HepG2 (cell line): ENCODE measurements at regions not wholly inside any gene's neighbourhood (a gene's known extent, or its start where the extent isn't known, plus 50 kb on each side); places are given as distances from the start of the nearest gene placed in this dataset.

Source experiments
- ARNT2 ChIP-seq: sonication (generic); formaldehyde crosslinking; IDR thresholded peaks from 2 replicates; pipeline ENCODE4 v1.8.0; 2022; ENCODE audit warnings: mild to moderate bottlenecking, low read depth, missing genetic modification reagents, moderate library complexity
- ATF7-NPFF ChIP-seq: sonication (generic); formaldehyde crosslinking; IDR thresholded peaks from 2 replicates; pipeline ENCODE4 v1.8.1; 2023; ENCODE audit warnings: mild to moderate bottlenecking, low read depth, missing genetic modification reagents, moderate library complexity
- HDAC1 ChIP-seq: sonication (generic); formaldehyde crosslinking; IDR thresholded peaks from 2 replicates; pipeline ENCODE4 v1.5.1; 2020; ENCODE audit warnings: mild to moderate bottlenecking, missing genetic modification reagents
- HNF4G ChIP-seq, 2 experiments: sonication (generic) in 1 of 2; formaldehyde crosslinking in 1 of 2; IDR thresholded peaks; 2 replicates each; pipeline versions ENCODE4 v1.4.0 to v1.6.1; 2011 to 2020; ENCODE audit warnings: borderline replicate concordance in 2 of 2, low read depth in 2 of 2, mild to moderate bottlenecking in 2 of 2, low read length in 1 of 2, missing genetic modification reagents in 1 of 2, moderate library complexity in 1 of 2
- KDM6A ChIP-seq: IDR thresholded peaks from 2 replicates; pipeline ENCODE4 v1.6.1; 2016; ENCODE audit warnings: low read depth
- MYC ChIP-seq: sonication (generic); formaldehyde crosslinking; IDR thresholded peaks from 2 replicates; pipeline ENCODE4 v1.9.0; 2021; ENCODE audit warnings: missing genetic modification reagents, borderline replicate concordance
- REPIN1 ChIP-seq: sonication (generic); formaldehyde crosslinking; IDR thresholded peaks from 2 replicates; pipeline ENCODE4 v1.8.0; 2022; ENCODE audit warnings: missing genetic modification reagents, low read depth, mild to moderate bottlenecking, borderline replicate concordance
- RFXAP ChIP-seq: sonication (generic); formaldehyde crosslinking; IDR thresholded peaks from 2 replicates; pipeline ENCODE4 v1.4.0; 2020; ENCODE audit warnings: missing genetic modification reagents, borderline replicate concordance
- RXRA ChIP-seq: sonication (generic); formaldehyde crosslinking; IDR thresholded peaks from 2 replicates; pipeline ENCODE4 v1.5.1; 2020; ENCODE audit warnings: missing genetic modification reagents
- SMAD3 ChIP-seq: sonication (generic); formaldehyde crosslinking; IDR thresholded peaks from 2 replicates; pipeline ENCODE4 v1.4.0; 2020; ENCODE audit warnings: missing genetic modification reagents
- STAG1 ChIP-seq: sonication (generic); formaldehyde crosslinking; IDR thresholded peaks from 2 replicates; pipeline ENCODE4 v1.4.0; 2020; ENCODE audit warnings: missing genetic modification reagents
- TOPORS ChIP-seq: sonication (generic); formaldehyde crosslinking; IDR thresholded peaks from 2 replicates; pipeline ENCODE4 v1.8.0; 2023; ENCODE audit warnings: mild to moderate bottlenecking, missing genetic modification reagents
- ZIK1 ChIP-seq: sonication (generic); formaldehyde crosslinking; IDR thresholded peaks from 2 replicates; pipeline ENCODE4 v1.5.0; 2020; ENCODE audit warnings: mild to moderate bottlenecking, low read depth, missing genetic modification reagents, borderline replicate concordance
- ZMYM4 ChIP-seq: sonication (generic); formaldehyde crosslinking; IDR thresholded peaks from 2 replicates; pipeline ENCODE4 v1.8.1; 2023; ENCODE audit warnings: mild to moderate bottlenecking, missing genetic modification reagents
- ZNF232 ChIP-seq: sonication (generic); formaldehyde crosslinking; IDR thresholded peaks from 2 replicates; pipeline ENCODE4 v1.4.0; 2020; ENCODE audit warnings: missing genetic modification reagents, borderline replicate concordance
- ZNF296 ChIP-seq: sonication (generic); formaldehyde crosslinking; conservative IDR thresholded peaks from 2 replicates; pipeline ENCODE4 v1.5.0; 2020; ENCODE audit warnings: mild to moderate bottlenecking, missing genetic modification reagents
- ZNF350 ChIP-seq: sonication (generic); formaldehyde crosslinking; IDR thresholded peaks from 2 replicates; pipeline ENCODE4 v1.4.0; 2020; ENCODE audit warnings: mild to moderate bottlenecking, low read depth, missing genetic modification reagents, borderline replicate concordance
- ZNF431 ChIP-seq: sonication (generic); formaldehyde crosslinking; IDR thresholded peaks from 2 replicates; pipeline ENCODE4 v1.9.0; 2022; ENCODE audit warnings: missing genetic modification reagents, low read depth, mild to moderate bottlenecking, borderline replicate concordance
- ZNF501 ChIP-seq: sonication (generic); formaldehyde crosslinking; IDR thresholded peaks from 2 replicates; pipeline ENCODE4 v1.5.1; 2020; ENCODE audit warnings: mild to moderate bottlenecking, moderate library complexity, missing genetic modification reagents
- ZNF713 ChIP-seq: sonication (generic); formaldehyde crosslinking; IDR thresholded peaks from 2 replicates; pipeline ENCODE4 v1.4.0; 2020; ENCODE audit warnings: mild to moderate bottlenecking, missing genetic modification reagents
- TF ChIP-seq, protein P1 (sequence below): sonication (generic); formaldehyde crosslinking; IDR thresholded peaks from 2 replicates; pipeline ENCODE4 v1.4.0; 2020; ENCODE audit warnings: missing genetic modification reagents
- TF ChIP-seq, protein P2 (sequence below): IDR thresholded peaks from 2 replicates; pipeline ENCODE4 v1.6.1; 2016; ENCODE audit warnings: low read depth, missing genetic modification reagents, missing compliant biosample characterization

DNA sequence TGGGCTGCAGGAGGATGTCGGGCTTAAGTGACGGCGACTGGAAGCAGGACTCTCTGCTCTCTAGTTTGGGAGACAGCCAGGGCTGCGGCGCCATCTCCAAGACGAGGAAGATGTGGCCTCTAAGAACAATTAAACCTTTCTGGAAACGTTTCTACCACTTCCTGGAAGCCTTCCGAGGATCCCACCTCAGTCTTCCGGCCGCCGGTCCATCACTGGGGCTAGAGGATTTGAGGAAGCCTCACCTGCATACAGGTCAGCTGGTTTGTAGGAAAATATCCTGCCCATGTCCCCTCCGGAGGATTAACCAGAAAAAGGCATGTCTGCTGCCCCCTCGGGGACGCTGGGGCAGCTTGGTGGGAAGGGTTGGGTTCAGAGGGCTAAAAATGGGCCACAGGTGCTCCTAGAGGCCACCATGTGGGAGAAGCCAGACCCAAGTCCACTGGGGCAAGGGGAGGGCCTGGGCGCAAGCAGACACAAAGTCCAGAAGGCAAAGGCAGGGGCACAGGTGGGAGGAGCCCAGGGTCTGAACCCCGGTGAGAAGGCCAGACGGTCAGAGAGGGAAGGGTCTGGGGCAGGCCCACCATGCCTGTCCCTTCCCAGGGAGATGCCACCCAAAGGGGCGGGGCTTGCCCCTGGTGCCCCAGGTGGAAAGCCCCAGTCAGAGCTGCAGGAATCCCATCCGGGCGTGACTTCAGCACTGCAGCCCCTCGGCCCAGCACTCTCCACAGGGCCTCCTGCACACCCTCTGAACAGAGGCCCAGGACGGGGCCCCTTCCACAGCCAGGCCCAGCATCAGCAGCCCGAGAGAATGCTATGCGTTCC, 82.2 kb upstream of the ID2 start (continued):
- TF ChIP-seq ATF7-NPFF (CRISPR knock-in tag) (peak; percentile 46; the same call in 1 of the 2 replicates), ZNF232 (0 out of 2 replicates have a peak, but pooled peaks have one; percentile 17), ARNT2 (CRISPR knock-in tag) (no peak), ZNF713 (0 out of 2 replicates have a peak, but pooled peaks have one; percentile 40), HDAC1 (peak; percentile 81; the same call in 1 of the 2 replicates), ZMYM4 (CRISPR knock-in tag) (peak; percentile 80), STAG1 (peak; percentile 73), ZIK1 (CRISPR knock-in tag) (no peak), SMAD3 (CRISPR knock-in tag) (no peak), ZNF431 (CRISPR knock-in tag) (no peak; the same call in 1 of the 2 replicates), ZNF501 (CRISPR knock-in tag) (peak; percentile 39; the same call in 1 of the 2 replicates), TOPORS (0 out of 2 replicates have a peak, but pooled peaks have one; percentile 58), REPIN1 (CRISPR knock-in tag) (peak; percentile 76; the same call in 1 of the 2 replicates), RXRA (CRISPR knock-in tag) (peak; percentile 89), RFXAP (no peak; the same call in 1 of the 2 replicates), ZNF296 (CRISPR knock-in tag) (peak; percentile 62), MYC (CRISPR knock-in tag) (peak; percentile 89; the same call in 1 of the 2 replicates), HNF4G (IDR thresholded peaks at IDR 0.05; ENCODE audit: borderline replicate concordance, low read depth, low read length) (peak; percentile 95), HNF4G (CRISPR knock-in tag; IDR thresholded peaks at IDR 0.05; ENCODE audit: borderline replicate concordance, low read depth) (peak; percentile 97), ZNF350 (CRISPR knock-in tag) (peak; percentile 81; the same call in 1 of the 2 replicates), KDM6A (peak; percentile 26; the same call in 1 of the 2 replicates)
- TF ChIP-seq, protein P1, sequence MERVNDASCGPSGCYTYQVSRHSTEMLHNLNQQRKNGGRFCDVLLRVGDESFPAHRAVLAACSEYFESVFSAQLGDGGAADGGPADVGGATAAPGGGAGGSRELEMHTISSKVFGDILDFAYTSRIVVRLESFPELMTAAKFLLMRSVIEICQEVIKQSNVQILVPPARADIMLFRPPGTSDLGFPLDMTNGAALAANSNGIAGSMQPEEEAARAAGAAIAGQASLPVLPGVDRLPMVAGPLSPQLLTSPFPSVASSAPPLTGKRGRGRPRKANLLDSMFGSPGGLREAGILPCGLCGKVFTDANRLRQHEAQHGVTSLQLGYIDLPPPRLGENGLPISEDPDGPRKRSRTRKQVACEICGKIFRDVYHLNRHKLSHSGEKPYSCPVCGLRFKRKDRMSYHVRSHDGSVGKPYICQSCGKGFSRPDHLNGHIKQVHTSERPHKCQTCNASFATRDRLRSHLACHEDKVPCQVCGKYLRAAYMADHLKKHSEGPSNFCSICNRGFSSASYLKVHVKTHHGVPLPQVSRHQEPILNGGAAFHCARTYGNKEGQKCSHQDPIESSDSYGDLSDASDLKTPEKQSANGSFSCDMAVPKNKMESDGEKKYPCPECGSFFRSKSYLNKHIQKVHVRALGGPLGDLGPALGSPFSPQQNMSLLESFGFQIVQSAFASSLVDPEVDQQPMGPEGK = peak; percentile 78
- TF ChIP-seq, protein P2, sequence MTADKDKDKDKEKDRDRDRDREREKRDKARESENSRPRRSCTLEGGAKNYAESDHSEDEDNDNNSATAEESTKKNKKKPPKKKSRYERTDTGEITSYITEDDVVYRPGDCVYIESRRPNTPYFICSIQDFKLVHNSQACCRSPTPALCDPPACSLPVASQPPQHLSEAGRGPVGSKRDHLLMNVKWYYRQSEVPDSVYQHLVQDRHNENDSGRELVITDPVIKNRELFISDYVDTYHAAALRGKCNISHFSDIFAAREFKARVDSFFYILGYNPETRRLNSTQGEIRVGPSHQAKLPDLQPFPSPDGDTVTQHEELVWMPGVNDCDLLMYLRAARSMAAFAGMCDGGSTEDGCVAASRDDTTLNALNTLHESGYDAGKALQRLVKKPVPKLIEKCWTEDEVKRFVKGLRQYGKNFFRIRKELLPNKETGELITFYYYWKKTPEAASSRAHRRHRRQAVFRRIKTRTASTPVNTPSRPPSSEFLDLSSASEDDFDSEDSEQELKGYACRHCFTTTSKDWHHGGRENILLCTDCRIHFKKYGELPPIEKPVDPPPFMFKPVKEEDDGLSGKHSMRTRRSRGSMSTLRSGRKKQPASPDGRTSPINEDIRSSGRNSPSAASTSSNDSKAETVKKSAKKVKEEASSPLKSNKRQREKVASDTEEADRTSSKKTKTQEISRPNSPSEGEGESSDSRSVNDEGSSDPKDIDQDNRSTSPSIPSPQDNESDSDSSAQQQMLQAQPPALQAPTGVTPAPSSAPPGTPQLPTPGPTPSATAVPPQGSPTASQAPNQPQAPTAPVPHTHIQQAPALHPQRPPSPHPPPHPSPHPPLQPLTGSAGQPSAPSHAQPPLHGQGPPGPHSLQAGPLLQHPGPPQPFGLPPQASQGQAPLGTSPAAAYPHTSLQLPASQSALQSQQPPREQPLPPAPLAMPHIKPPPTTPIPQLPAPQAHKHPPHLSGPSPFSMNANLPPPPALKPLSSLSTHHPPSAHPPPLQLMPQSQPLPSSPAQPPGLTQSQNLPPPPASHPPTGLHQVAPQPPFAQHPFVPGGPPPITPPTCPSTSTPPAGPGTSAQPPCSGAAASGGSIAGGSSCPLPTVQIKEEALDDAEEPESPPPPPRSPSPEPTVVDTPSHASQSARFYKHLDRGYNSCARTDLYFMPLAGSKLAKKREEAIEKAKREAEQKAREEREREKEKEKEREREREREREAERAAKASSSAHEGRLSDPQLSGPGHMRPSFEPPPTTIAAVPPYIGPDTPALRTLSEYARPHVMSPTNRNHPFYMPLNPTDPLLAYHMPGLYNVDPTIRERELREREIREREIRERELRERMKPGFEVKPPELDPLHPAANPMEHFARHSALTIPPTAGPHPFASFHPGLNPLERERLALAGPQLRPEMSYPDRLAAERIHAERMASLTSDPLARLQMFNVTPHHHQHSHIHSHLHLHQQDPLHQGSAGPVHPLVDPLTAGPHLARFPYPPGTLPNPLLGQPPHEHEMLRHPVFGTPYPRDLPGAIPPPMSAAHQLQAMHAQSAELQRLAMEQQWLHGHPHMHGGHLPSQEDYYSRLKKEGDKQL (CRISPR knock-in tag) = no peak
